Progenitor cell of endocrine pancreas (in vitro differentiated cells): ENCODE measurements at regions not wholly inside any gene's neighbourhood (a gene's known extent, or its start where the extent isn't known, plus 50 kb on each side); places are given as distances from the start of the nearest gene placed in this dataset.

ENCODE experiments used
- DNase-seq: peaks from one replicate; pipeline ENCODE4 v3.0.0; 2021; ENCODE audit warnings: low spot score; ENCODE audit not compliant: unreplicated experiment
- H3K27ac Mint-ChIP-seq: 2 replicates; pipeline ENCODE4 v1.8.0; 2021; ENCODE audit warnings: mild to moderate bottlenecking, moderate library complexity, mixed read lengths
- H3K27me3 Mint-ChIP-seq: 2 replicates; pipeline ENCODE4 v1.8.0; 2021; ENCODE audit warnings: mixed read lengths
- H3K36me3 Mint-ChIP-seq: 2 replicates; pipeline ENCODE4 v1.8.0; 2022; ENCODE audit warnings: mixed read lengths; ENCODE audit not compliant: insufficient read depth
- H3K4me1 Mint-ChIP-seq: 2 replicates; pipeline ENCODE4 v1.8.0; 2021; ENCODE audit warnings: low read depth, mixed read lengths
- H3K4me3 Mint-ChIP-seq: 2 replicates; pipeline ENCODE4 v1.8.0; 2021; ENCODE audit warnings: low read depth, mild to moderate bottlenecking, moderate library complexity, mixed read lengths
- H3K9me3 Mint-ChIP-seq: 2 replicates; pipeline ENCODE4 v1.8.0; 2021; ENCODE audit warnings: low read depth, mixed read lengths
- CTCF ChIP-seq: fragments of 200-600 bp; sonication (generic); IDR thresholded peaks from one replicate; pipeline ENCODE4 v1.5.0; 2021; ENCODE audit warnings: antibody characterized with exemption, mild to moderate bottlenecking; ENCODE audit not compliant: unreplicated experiment

- no peak for TF ChIP-seq CTCF
- no peaks in the 10 kb centered on the region for H3K27me3 Mint-ChIP-seq
- DNase-seq: no peak
- no peak overlapping the region for H3K4me3 Mint-ChIP-seq
- no peaks in the 10 kb centered on the region for H3K9me3 Mint-ChIP-seq
- H3K36me3 Mint-ChIP-seq: no peaks in the 10 kb centered on the region
- H3K4me1 Mint-ChIP-seq: peaks cover 31% of the 10 kb centered on the region
- H3K27ac Mint-ChIP-seq: peak overlapping the region; percentile 8
Observed at GRCh38 chr18:42583283-42583731, 532.2 kb downstream of the RIT2 start.

DNA sequence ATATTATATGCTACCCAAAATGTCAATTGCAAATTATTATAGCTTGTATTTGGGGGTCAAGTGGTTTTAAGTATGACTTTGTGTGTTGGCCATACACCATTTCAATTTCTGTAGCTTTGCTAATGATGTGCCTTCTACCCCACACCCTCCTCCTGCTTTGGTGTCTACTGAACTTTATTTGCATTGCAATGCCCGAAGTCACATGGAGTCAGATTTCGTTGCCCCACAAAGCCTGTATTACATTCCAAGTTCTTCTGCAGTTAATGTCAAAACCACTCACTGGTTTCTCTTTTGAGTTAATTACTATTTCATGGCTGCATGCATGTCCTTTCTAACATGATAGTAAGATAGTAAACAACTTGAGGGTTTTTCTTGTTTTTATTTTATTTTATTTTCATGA lies 528.9 kb downstream of the RIT2 start:
- Mint-ChIP-seq H3K9me3 (peaks cover 6% of the 10 kb centered on the region), H3K4me3 (no peak overlapping the region), H3K27ac (no peak overlapping the region), H3K27me3 (no peaks in the 10 kb centered on the region), H3K4me1 (peaks cover 25% of the 10 kb centered on the region), H3K36me3 (no peaks in the 10 kb centered on the region)
- DNase-seq: no peak
- TF ChIP-seq CTCF: no peak

DNA sequence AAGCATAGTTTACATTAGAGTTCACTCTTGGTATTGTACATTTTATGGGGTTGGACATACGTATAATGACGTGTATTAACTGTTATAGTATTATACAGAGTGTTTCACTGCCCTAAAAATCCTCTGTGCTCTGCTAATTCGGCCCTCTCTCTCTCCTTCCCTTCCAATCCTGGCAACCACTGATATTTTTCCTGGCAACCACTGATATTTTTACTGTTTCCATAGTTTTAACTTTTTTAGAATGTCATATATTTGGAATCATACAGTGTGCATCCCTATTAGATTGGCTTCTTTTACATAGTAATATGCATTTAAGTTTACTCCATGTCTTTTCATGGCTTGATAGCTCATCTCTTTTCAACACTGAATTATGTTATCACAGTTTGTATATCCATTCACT lies 526.7 kb downstream of the RIT2 start:
- H3K36me3 Mint-ChIP-seq: peaks cover 2% of the 10 kb centered on the region
- H3K27ac Mint-ChIP-seq: no peak overlapping the region
- no peak for TF ChIP-seq CTCF
- DNase-seq: no peak
- H3K9me3 Mint-ChIP-seq: peaks cover 13% of the 10 kb centered on the region
- H3K4me1 Mint-ChIP-seq: peaks cover 11% of the 10 kb centered on the region
- no peak overlapping the region for H3K4me3 Mint-ChIP-seq
- no peaks in the 10 kb centered on the region for H3K27me3 Mint-ChIP-seq

DNA sequence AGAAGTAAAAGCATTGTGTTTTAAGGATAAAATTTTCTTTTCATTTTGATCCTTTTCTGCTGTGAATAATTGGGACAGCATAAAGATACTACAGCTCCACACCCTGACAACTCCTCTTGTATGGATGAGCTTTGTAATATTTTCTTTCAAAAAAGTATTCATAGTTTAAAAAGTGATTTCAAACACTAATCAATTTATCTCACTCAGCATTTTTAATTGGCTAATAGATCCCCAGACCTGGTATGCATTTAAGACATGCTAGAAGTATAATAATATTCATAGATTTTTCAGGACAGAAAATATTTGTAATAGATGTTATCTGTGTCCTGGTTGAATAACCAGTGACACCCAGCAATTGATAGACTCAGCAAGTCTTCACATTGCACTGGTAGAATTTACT lies 510.7 kb downstream of the RIT2 start:
- no peak overlapping the region for H3K4me3 Mint-ChIP-seq
- no peaks in the 10 kb centered on the region for H3K27me3 Mint-ChIP-seq
- no peak for DNase-seq
- no peaks in the 10 kb centered on the region for H3K36me3 Mint-ChIP-seq
- peaks cover 14% of the 10 kb centered on the region for H3K4me1 Mint-ChIP-seq
- peaks cover 3% of the 10 kb centered on the region for H3K9me3 Mint-ChIP-seq
- TF ChIP-seq CTCF: no peak
- H3K27ac Mint-ChIP-seq: no peak overlapping the region

GRCh38 chr18:42606886-42607495 lies 508.5 kb downstream of the RIT2 start:
- DNase-seq: no peak
- H3K4me1 Mint-ChIP-seq: peaks cover 14% of the 10 kb centered on the region
- H3K9me3 Mint-ChIP-seq: peaks cover 5% of the 10 kb centered on the region
- no peak overlapping the region for H3K4me3 Mint-ChIP-seq
- no peaks in the 10 kb centered on the region for H3K27me3 Mint-ChIP-seq
- TF ChIP-seq CTCF: no peak
- H3K36me3 Mint-ChIP-seq: no peaks in the 10 kb centered on the region
- H3K27ac Mint-ChIP-seq: peak overlapping the region; percentile 59
